MG63 (cell line): ENCODE measurements at regions not wholly inside any gene's neighbourhood (a gene's known extent, or its start where the extent isn't known, plus 50 kb on each side); places are given as distances from the start of the nearest gene placed in this dataset.

Source experiments
- DNase-seq: peaks from one replicate; pipeline ENCODE4 v3.0.0-alpha.2; 2020
- H3K27me3 ChIP-seq: fragments of 250-450 bp; sonication (Bioruptor Pico); 2 replicates; pipeline ENCODE4 v1.5.1; 2020; ENCODE audit warnings: mild to moderate bottlenecking, moderate library complexity
- H3K36me3 ChIP-seq: fragments of 250-450 bp; sonication (Bioruptor Pico); 2 replicates; pipeline ENCODE4 v1.5.1; 2020; ENCODE audit warnings: mild to moderate bottlenecking, moderate library complexity
- H3K4me3 ChIP-seq: fragments of 250-450 bp; sonication (Bioruptor Pico); 2 replicates; pipeline ENCODE4 v1.5.1; 2020; ENCODE audit warnings: mild to moderate bottlenecking, moderate library complexity
- H3K9me3 ChIP-seq: fragments of 250-450 bp; sonication (Bioruptor Pico); 2 replicates; pipeline ENCODE4 v1.5.1; 2020; ENCODE audit warnings: mild to moderate bottlenecking, moderate library complexity

DNA sequence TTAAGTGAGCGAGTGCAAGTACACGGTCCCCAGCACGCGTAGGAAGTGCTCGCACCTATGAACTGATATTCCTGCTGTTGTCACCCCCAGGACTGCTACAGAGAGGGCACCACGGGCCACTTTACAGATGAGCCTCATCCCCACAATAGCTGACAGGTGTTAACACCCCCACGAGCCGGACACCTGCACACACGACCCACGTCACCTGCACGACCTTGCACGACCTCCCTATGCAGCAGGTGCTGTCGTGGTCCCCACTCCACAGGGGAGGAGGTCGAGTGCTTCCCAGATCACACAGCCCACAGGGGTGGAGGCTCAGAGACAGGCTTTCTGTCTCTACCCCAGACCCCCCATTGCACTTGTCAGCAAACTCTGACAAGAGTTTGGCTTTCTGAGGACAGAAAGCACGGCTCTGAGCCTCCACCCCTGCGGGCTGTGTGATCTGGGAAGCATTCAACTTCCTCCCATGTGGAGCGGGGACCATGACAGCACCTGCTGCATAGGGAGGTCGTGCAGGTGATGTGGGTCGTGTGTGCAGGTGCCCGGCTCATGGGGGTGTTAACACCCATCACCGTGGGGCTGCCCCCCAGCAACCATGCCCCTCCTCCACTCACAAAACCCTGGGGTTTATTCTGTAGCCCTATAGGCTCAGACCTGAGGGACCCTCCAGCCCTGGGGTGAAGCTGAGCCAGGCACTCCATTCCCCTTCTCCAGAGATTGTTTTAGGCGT, 80.8 kb downstream of the MATN1 start:
- Histone ChIP-seq H3K9me3 (no peaks in the 10 kb centered on the region), H3K4me3 (no peak overlapping the region), H3K27me3 (no peaks in the 10 kb centered on the region), H3K36me3 (no peaks in the 10 kb centered on the region)
- no peak for DNase-seq

GRCh38 chr1:30641572-30642353, 81.6 kb downstream of the MATN1 start:
- H3K36me3 ChIP-seq: no peaks in the 10 kb centered on the region
- no peak overlapping the region for H3K4me3 ChIP-seq
- no peaks in the 10 kb centered on the region for H3K27me3 ChIP-seq
- no peaks in the 10 kb centered on the region for H3K9me3 ChIP-seq
- no peak for DNase-seq

DNA sequence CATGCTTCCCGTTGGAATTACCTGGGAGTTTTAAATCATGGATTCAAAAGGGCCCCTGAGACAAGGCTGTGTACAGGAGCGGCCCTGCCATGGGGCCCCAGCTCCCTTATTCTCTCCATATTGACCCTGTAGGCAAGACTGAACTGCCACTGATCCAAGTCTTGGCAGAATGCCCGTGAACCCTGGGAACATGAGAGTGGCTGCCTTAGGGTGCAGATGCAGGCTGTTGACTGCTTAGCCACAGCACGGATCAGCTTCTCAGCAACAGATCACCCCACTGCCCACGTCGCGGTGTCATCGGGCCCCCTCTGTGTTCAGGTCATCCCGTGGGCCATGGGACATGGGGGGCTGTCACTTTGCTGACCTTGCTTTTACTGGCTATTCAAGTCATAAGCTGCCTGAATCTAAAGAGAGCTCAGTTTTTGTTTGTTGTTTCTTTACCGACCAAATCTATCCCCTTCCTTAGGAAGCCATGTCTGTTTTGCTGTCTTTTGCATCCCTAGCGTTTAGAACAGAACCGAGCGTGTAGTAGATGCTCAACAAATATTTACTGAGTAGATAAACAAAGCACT, 83.4 kb downstream of the MATN1 start:
- DNase-seq: no peak
- Histone ChIP-seq H3K27me3 (no peaks in the 10 kb centered on the region), H3K36me3 (no peaks in the 10 kb centered on the region), H3K9me3 (no peaks in the 10 kb centered on the region), H3K4me3 (no peak overlapping the region)

- Histone ChIP-seq H3K9me3 (no peaks in the 10 kb centered on the region), H3K4me3 (no peak overlapping the region), H3K36me3 (no peaks in the 10 kb centered on the region), H3K27me3 (no peaks in the 10 kb centered on the region)
- no peak for DNase-seq
These were observed 84.6 kb downstream of the MATN1 start for GRCh38 chr1:30638811-30639210.

DNA sequence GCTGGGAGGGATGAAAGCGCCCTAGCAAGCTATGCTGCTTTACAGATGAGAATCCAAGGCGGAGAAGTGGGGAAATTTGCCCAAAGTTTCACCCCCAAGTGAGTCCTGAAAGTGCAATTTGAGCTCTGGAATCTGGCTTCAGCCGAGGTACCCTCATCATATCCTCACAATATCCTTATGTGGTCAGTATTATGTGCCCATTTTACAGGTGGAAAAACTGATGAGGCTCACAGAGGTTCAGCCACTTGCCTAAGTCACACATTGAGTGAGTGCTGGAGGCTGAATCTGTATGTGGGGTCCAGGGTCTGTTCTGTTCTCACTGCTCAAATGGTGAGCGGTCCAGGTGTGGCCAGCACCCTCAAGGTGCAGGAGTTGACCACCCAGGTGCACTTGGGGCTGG, 85.3 kb downstream of the MATN1 start:
- DNase-seq: no peak
- Histone ChIP-seq H3K36me3 (no peaks in the 10 kb centered on the region), H3K4me3 (no peak overlapping the region), H3K27me3 (no peaks in the 10 kb centered on the region), H3K9me3 (no peaks in the 10 kb centered on the region)

DNA sequence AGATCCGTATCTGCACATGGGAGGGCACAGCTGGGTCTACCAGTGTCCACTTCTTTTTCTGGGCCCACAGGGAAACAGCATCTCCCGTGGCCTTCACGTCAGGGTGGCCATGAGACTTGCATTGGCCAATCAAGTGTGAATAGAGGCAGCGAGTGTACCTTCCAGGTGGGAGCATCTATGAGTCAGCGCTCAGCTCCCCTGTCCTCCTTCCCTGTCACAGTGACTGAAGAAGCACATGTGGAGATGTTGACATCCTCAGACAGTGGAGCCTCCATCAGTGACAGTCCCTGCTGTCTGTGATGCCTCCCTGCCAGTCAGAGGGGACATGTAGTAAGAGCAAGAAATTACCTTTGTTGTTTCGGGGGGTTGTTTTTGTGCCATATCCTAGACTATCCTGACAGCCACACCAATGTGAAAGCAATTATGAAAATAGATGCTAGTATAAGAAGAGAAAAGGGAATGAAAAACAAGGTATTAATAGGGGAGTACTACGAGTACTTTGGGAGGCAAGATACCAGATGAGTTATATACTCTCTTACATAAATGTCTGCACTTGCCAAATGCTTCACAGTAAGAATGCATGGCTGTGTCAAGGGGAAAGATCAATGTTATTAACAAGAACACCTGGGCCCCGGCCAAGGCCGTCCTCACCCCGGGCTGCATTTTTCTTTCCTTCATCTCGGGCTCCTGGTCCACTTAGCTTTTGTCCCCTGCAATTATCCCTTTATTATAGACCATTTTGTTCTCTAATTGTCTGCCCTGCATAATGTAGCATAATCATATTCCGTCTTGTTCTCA, 86.0 kb downstream of the MATN1 start:
- no peak for DNase-seq
- Histone ChIP-seq H3K36me3 (no peaks in the 10 kb centered on the region), H3K4me3 (no peak overlapping the region)

GRCh38 chr1:30636621-30637020, 86.8 kb downstream of the MATN1 start:
- H3K27me3 ChIP-seq: no peaks in the 10 kb centered on the region
- DNase-seq: no peak

More for the DNA sequence above, 86.0 kb downstream of the MATN1 start:
- Histone ChIP-seq H3K27me3 (no peaks in the 10 kb centered on the region), H3K9me3 (no peaks in the 10 kb centered on the region)

DNA sequence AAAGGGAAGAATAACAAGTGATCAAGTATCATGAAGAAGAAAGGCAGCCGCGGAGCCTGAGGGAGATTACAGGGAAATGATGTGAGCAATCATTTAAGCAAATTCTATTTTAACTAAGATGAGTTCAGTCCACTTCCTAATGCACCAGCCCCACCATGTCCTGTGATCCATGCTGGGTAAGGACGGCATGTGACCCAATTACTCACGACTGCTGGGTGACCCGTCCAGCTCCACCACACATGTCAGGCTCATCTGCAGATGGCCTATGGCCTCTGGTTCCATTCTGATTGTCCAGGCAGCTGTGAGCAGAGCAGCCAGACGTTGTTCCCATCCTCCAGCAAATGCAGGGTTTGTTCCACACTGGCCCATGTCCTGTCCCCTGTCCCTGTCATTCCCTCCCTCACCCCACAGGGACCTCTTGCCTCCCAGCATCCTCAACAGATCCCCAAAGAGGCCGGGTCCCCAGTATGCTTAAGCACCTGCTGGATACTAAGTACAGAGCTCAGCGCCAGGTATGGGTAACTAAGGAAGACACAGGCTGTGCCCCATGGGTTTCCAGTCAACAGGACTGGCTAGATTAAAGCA, 87.9 kb downstream of the MATN1 start:
- H3K9me3 ChIP-seq: no peaks in the 10 kb centered on the region
- DNase-seq: no peak
- H3K4me3 ChIP-seq: no peak overlapping the region
- no peaks in the 10 kb centered on the region for H3K27me3 ChIP-seq
- H3K36me3 ChIP-seq: no peaks in the 10 kb centered on the region

More at GRCh38 chr1:30636621-30637020, 86.8 kb downstream of the MATN1 start:
- H3K9me3 ChIP-seq: no peaks in the 10 kb centered on the region
- no peak overlapping the region for H3K4me3 ChIP-seq
- no peaks in the 10 kb centered on the region for H3K36me3 ChIP-seq

DNA sequence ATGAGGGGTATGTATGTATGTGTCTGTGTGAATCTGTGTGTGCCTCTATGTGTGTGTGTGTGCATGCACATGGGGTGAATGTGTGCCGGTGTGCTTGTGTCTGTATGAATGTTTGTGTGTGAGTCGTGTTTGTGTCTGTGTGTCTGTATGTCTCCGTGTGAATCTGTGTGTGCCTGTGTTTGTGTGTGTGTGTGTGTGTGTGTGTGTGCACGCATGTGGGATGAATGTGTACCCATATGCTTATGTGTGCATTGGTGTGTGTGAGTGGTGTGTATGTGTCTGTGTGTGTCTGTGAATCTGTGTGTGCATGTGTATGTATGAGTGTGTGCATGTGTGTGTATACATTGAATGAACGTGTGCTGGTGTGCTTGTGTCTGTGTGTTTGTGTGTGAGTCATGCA, 88.9 kb downstream of the MATN1 start:
- H3K9me3 ChIP-seq: no peaks in the 10 kb centered on the region
- H3K36me3 ChIP-seq: no peaks in the 10 kb centered on the region
- no peaks in the 10 kb centered on the region for H3K27me3 ChIP-seq
- DNase-seq: no peak
- no peak overlapping the region for H3K4me3 ChIP-seq

DNA sequence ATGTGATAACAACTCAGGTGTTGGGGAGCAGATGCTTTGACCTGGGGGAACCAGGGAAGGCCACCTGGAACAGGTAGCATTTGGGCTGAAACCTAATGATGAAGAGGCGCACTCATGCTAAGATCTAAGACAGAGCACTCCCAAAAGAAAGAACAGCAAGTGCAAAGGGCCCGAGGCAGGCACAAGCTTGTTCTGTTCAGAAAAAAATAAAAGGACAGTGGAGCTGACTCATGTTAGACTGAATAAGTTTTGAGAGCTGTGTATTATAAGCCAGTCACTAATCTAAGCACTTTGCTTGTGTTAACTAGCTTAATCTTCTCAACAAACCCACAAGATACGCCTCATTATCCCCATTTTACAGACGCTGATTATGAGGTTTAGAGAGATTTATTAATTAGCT, 90.1 kb downstream of the MATN1 start:
- Histone ChIP-seq H3K4me3 (no peak overlapping the region), H3K36me3 (no peaks in the 10 kb centered on the region), H3K27me3 (no peaks in the 10 kb centered on the region), H3K9me3 (no peaks in the 10 kb centered on the region)
- no peak for DNase-seq

- H3K9me3 ChIP-seq: no peaks in the 10 kb centered on the region
- H3K36me3 ChIP-seq: no peaks in the 10 kb centered on the region
- no peaks in the 10 kb centered on the region for H3K27me3 ChIP-seq
- H3K4me3 ChIP-seq: no peak overlapping the region
- no peak for DNase-seq
These were observed 90.9 kb downstream of the MATN1 start for GRCh38 chr1:30632481-30632880.

- Histone ChIP-seq H3K9me3 (peaks cover 3% of the 10 kb centered on the region; the same call in 1 of the 2 replicates), H3K36me3 (no peaks in the 10 kb centered on the region), H3K4me3 (no peak overlapping the region), H3K27me3 (no peaks in the 10 kb centered on the region)
- no peak for DNase-seq
These were observed 91.7 kb downstream of the MATN1 start for GRCh38 chr1:30631700-30632099.

DNA sequence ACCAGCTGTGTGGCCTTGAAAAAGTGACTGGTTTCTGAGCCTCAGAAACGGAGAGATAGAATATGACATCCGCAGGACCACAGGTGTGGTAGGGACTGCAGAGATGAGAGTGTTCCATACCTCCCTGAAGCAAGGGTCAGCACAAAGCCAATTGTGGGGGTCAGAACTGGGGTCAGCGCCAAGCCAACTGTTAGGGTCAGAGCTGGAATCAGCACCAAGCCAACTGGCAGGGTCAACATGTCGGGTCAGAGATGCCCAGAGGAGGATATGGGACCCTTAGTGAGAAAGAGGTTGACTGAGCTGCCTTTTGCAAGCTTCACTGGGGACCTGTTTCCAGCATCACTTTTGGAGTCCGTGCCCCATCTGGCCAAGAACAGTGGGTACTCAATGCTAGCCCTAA, 93.9 kb downstream of the MATN1 start:
- no peaks in the 10 kb centered on the region for H3K36me3 ChIP-seq
- H3K27me3 ChIP-seq: no peaks in the 10 kb centered on the region
- H3K4me3 ChIP-seq: no peak overlapping the region
- peaks cover 3% of the 10 kb centered on the region; the same call in 1 of the 2 replicates for H3K9me3 ChIP-seq
- DNase-seq: no peak

- H3K9me3 ChIP-seq: peaks cover 18% of the 10 kb centered on the region
- no peak overlapping the region for H3K4me3 ChIP-seq
- no peaks in the 10 kb centered on the region for H3K27me3 ChIP-seq
- no peak for DNase-seq
- no peaks in the 10 kb centered on the region for H3K36me3 ChIP-seq
These were observed 95.4 kb downstream of the MATN1 start for GRCh38 chr1:30627994-30628393.

GRCh38 chr1:30627206-30627605, 96.2 kb downstream of the MATN1 start:
- DNase-seq: no peak
- H3K27me3 ChIP-seq: no peaks in the 10 kb centered on the region
- no peak overlapping the region for H3K4me3 ChIP-seq
- no peaks in the 10 kb centered on the region for H3K36me3 ChIP-seq
- peaks cover 20% of the 10 kb centered on the region for H3K9me3 ChIP-seq

DNA sequence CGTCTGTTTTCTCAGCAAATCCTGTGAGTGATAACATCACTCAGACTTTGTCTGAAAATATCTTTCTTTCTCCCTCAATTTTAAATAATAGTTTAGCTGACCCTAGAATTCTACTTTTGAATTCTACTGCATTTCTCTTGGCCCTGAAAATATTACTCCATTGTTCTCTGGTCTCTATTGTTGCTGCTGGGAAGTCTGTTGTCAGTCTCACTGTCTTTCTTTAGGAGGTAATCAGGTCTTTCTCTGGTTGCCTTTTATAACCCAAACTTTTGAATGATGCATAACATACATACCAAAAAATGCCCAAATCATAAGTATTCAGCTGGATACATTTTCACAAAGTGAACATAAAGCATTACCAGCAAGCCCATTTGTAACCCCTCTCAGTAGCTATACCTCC, 100.0 kb downstream of the MATN1 start:
- H3K36me3 ChIP-seq: no peaks in the 10 kb centered on the region
- no peaks in the 10 kb centered on the region for H3K27me3 ChIP-seq
- H3K9me3 ChIP-seq: peaks cover 20% of the 10 kb centered on the region
- H3K4me3 ChIP-seq: no peak overlapping the region
- no peak for DNase-seq

- no peaks in the 10 kb centered on the region for H3K27me3 ChIP-seq
- DNase-seq: no peak
- peaks cover 17% of the 10 kb centered on the region for H3K9me3 ChIP-seq
- H3K4me3 ChIP-seq: no peak overlapping the region
- H3K36me3 ChIP-seq: no peaks in the 10 kb centered on the region
These were observed 103.8 kb downstream of the MATN1 start for GRCh38 chr1:30619619-30620018.
